CD14-positive monocyte (primary cell): ENCODE measurements at regions not wholly inside any gene's neighbourhood (a gene's known extent, or its start where the extent isn't known, plus 50 kb on each side); places are given as distances from the start of the nearest gene placed in this dataset.
"Not testable (repeated sequence)": the region's sequence is repeated elsewhere in the genome, so short reads cannot be mapped to it uniquely, and the experiment has no call there.

ENCODE experiments used
- DNase-seq, 3 donors: peaks; one replicate each; pipeline ENCODE4 v3.0.0-alpha.2; 2011 to 2022
- H2AFZ ChIP-seq: 2 replicates; pipeline ENCODE4 v1.6.0; 2012; ENCODE audit warnings: mild to moderate bottlenecking, low read depth, low read length, inconsistent platforms; ENCODE audit not compliant: insufficient read depth, poor library complexity, severe bottlenecking
- H3K27ac ChIP-seq, 2 donors: 1 replicate in 1 of 2; 2 replicates in 1 of 2; pipeline ENCODE4 v1.5.1; 2012 to 2013; ENCODE audit warnings: low read length in 2 of 2, control low read depth in 1 of 2, inconsistent platforms in 1 of 2, low read depth in 1 of 2, mild to moderate bottlenecking in 1 of 2
- H3K27me3 ChIP-seq, 2 donors: one replicate each; pipeline versions ENCODE4 v1.6.0 to v1.6.1; 2011 to 2013; ENCODE audit warnings: low read length in 2 of 2; ENCODE audit not compliant: control insufficient read depth in 2 of 2, insufficient read depth in 2 of 2
- H3K36me3 ChIP-seq, 2 donors: replicated peaks in 1 of 2; 1 replicate in 1 of 2; 2 replicates in 1 of 2; pipeline versions ENCODE4 v1.5.1 to v1.6.1; 2012 to 2013; ENCODE audit warnings: low read length in 2 of 2, control low read depth in 1 of 2, inconsistent platforms in 1 of 2, mild to moderate bottlenecking in 1 of 2; ENCODE audit not compliant: insufficient read depth in 2 of 2, control insufficient read depth in 1 of 2
- H3K4me1 ChIP-seq, 2 donors: 1 replicate in 1 of 2; 2 replicates in 1 of 2; pipeline versions ENCODE4 v1.5.1 to v1.6.1; 2012 to 2013; ENCODE audit warnings: low read length in 2 of 2, control low read depth in 1 of 2, inconsistent platforms in 1 of 2, mild to moderate bottlenecking in 1 of 2, moderate library complexity in 1 of 2; ENCODE audit not compliant: insufficient read depth in 2 of 2, control insufficient read depth in 1 of 2
- H3K4me2 ChIP-seq: replicated peaks from 2 replicates; pipeline ENCODE3; 2012; ENCODE audit warnings: low read length, moderate library complexity, mild to moderate bottlenecking; ENCODE audit not compliant: poor library complexity, severe bottlenecking; ENCODE audit errors: extremely low read depth
- H3K4me3 ChIP-seq, 3 experiments: fragments of 200-600 bp in 1 of 3; sonication (generic) in 1 of 3; replicated peaks in 1 of 3; 1 replicate in 2 of 3; 2 replicates in 1 of 3; pipeline ENCODE4 v1.5.1; 2011 to 2013; ENCODE audit warnings: low read length in 3 of 3, mild to moderate bottlenecking in 3 of 3, control low read depth in 2 of 3, low read depth in 2 of 3, inconsistent platforms in 1 of 3, moderate library complexity in 1 of 3
- H3K79me2 ChIP-seq: 2 replicates; pipeline ENCODE4 v1.6.0; 2012; ENCODE audit warnings: mild to moderate bottlenecking, control low read depth, inconsistent platforms, low read length, moderate library complexity; ENCODE audit not compliant: insufficient read depth
- H3K9ac ChIP-seq: 2 replicates; pipeline ENCODE4 v1.6.0; 2017; ENCODE audit warnings: low read length, mild to moderate bottlenecking; ENCODE audit not compliant: insufficient read depth, poor library complexity, severe bottlenecking
- H3K9me3 ChIP-seq, 2 donors: replicated peaks in 1 of 2; 1 replicate in 1 of 2; 2 replicates in 1 of 2; pipeline versions ENCODE4 v1.5.1 to v1.6.1; 2012 to 2013; ENCODE audit warnings: low read length in 2 of 2, control low read depth in 1 of 2; ENCODE audit not compliant: control insufficient read depth in 1 of 2, insufficient read depth in 1 of 2
- H4K20me1 ChIP-seq: 2 replicates; pipeline ENCODE4 v1.6.0; 2012; ENCODE audit warnings: mild to moderate bottlenecking, low read length, control low read depth, moderate library complexity; ENCODE audit not compliant: insufficient read depth
- H3K27ac Mint-ChIP-seq, 7 donors: one replicate each; pipeline ENCODE4 v1.8.0; 2020; ENCODE audit warnings: mild to moderate bottlenecking in 7 of 7, mixed read lengths in 7 of 7, moderate library complexity in 6 of 7, inconsistent platforms in 2 of 7
- H3K27me3 Mint-ChIP-seq, 3 donors: one replicate each; pipeline ENCODE4 v1.8.0; 2021 to 2022; ENCODE audit warnings: low read depth in 3 of 3, mild to moderate bottlenecking in 3 of 3, mixed read lengths in 3 of 3, moderate library complexity in 3 of 3, inconsistent platforms in 1 of 3
- H3K36me3 Mint-ChIP-seq, 2 donors: one replicate each; pipeline ENCODE4 v1.8.0; 2020; ENCODE audit warnings: mixed read lengths in 2 of 2, inconsistent platforms in 1 of 2, mild to moderate bottlenecking in 1 of 2
- H3K4me1 Mint-ChIP-seq: one replicate; pipeline ENCODE4 v1.8.0; 2020; ENCODE audit warnings: mild to moderate bottlenecking, mixed read lengths
- H3K4me3 Mint-ChIP-seq, 2 donors: one replicate each; pipeline ENCODE4 v1.8.0; 2020; ENCODE audit warnings: mild to moderate bottlenecking in 2 of 2, mixed read lengths in 2 of 2, moderate library complexity in 1 of 2
- H3K9me3 Mint-ChIP-seq, 7 donors: one replicate each; pipeline ENCODE4 v1.8.0; 2020 to 2022; ENCODE audit warnings: mixed read lengths in 7 of 7, mild to moderate bottlenecking in 6 of 7, moderate library complexity in 6 of 7, inconsistent platforms in 2 of 7
- WGBS: methylation state at CpG from one replicate; pipeline ENCODE4 v1.1.5; 2013; ENCODE audit warnings: missing lambda C conversion rate; ENCODE audit not compliant: insufficient coverage; 5-methylcytosine and 5-hydroxymethylcytosine counted together
- intact Hi-C, 2 donors: fragments of 100-400 bp; cut with micrococcal nuclease; formaldehyde crosslinking; loops; one replicate each; pipeline versions ENCODE4 v1.15.0 to v1.15.1; 2023
- TF ChIP-seq, protein P1 (sequence below): fragments of 200-600 bp; IDR thresholded peaks from one replicate; pipeline ENCODE4 v1.8.0; 2022; ENCODE audit warnings: antibody characterized with exemption, mild to moderate bottlenecking

- Histone ChIP-seq H3K27me3 (no peaks in the 10 kb centered on the region), H3K79me2 (no peaks in the 10 kb centered on the region), H3K36me3 (no peaks in the 10 kb centered on the region), H3K4me3 (no peak overlapping the region), H3K4me2 (no peak overlapping the region), H3K4me1 (no peaks in the 10 kb centered on the region), H3K27ac (no peak overlapping the region), H3K9ac (no peak overlapping the region), H2AFZ (no peak overlapping the region), H4K20me1 (no peaks in the 10 kb centered on the region), H3K9me3 (peaks cover 23 to 34% of the 10 kb centered on the region in 2 donors)
- Mint-ChIP-seq H3K4me1 (no peaks in the 10 kb centered on the region), H3K4me3 (no peak overlapping the region), H3K36me3 (no peaks in the 10 kb centered on the region), H3K27ac (peak overlapping the region in 1 of 7 donors; percentile 54), H3K27me3 (peaks cover 2% of the 10 kb centered on the region in 3 donors), H3K9me3 (peaks cover 25 to 58% (median 38%) of the 10 kb centered on the region in 7 donors)
- 100% methylated on average over 2 of the region's 5 CpGs for WGBS
- intact Hi-C loops: no loop called here
- TF ChIP-seq, protein P1, sequence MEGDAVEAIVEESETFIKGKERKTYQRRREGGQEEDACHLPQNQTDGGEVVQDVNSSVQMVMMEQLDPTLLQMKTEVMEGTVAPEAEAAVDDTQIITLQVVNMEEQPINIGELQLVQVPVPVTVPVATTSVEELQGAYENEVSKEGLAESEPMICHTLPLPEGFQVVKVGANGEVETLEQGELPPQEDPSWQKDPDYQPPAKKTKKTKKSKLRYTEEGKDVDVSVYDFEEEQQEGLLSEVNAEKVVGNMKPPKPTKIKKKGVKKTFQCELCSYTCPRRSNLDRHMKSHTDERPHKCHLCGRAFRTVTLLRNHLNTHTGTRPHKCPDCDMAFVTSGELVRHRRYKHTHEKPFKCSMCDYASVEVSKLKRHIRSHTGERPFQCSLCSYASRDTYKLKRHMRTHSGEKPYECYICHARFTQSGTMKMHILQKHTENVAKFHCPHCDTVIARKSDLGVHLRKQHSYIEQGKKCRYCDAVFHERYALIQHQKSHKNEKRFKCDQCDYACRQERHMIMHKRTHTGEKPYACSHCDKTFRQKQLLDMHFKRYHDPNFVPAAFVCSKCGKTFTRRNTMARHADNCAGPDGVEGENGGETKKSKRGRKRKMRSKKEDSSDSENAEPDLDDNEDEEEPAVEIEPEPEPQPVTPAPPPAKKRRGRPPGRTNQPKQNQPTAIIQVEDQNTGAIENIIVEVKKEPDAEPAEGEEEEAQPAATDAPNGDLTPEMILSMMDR: no peak
- DNase-seq: no peak
Measured at GRCh38 chr5:82971901-82972300, 105.3 kb downstream of the TMEM167A start.

DNA sequence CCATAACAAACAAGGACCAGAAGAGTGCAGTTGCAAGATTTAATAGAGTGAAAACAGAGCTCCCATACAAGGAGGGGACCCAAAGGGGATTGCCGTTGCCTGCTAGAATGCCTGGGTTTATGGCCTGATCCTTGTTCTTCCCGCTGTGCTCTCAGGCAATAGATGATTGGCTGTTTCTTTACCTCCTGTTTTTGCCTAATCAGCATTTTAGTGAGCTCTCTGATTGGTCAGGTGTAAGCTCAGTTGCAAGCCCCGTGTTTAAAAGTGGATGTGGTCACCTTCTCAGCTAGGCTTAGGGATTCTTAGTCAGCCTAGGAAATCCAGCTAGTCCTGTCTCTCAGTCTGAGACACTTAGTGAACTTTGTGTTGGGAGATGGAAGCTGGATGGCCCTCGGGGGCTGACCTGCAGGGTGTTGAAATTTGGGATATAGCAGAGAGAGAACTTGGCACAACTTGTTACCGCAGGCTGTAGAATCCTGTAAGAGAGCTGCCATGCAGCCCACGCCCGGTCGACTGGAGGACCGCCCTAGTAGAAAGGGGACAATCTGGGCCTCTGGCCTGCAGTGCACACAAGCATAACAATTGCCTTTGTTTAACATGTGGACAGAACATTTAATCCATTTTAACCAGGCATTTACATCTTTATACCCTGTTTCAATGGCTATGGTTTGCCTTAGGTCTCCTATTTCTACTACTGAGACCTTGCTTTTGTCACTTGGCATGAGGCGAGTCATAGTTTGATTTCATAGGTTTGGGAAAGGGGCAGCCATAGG lies 106.0 kb downstream of the TMEM167A start:
- H3K4me3 Mint-ChIP-seq, H3K9ac ChIP-seq, H3K36me3 Mint-ChIP-seq, H3K4me1 ChIP-seq, H3K36me3 ChIP-seq, H3K4me3 ChIP-seq, H3K27me3 ChIP-seq, H3K27me3 Mint-ChIP-seq, H3K79me2 ChIP-seq, intact Hi-C loops, H3K4me2 ChIP-seq, H3K27ac ChIP-seq, DNase-seq, H2AFZ ChIP-seq, H4K20me1 ChIP-seq, H3K4me1 Mint-ChIP-seq: not testable (repeated sequence)
- Mint-ChIP-seq H3K27ac (peak overlapping the region in 1 of 7 donors; percentile 54), H3K9me3 (peaks cover 23 to 58% (median 34%) of the 10 kb centered on the region in 7 donors)
- peaks cover 19 to 30% of the 10 kb centered on the region in 2 donors for H3K9me3 ChIP-seq
- WGBS: 96% methylated on average over 9 of the region's 10 CpGs

GRCh38 chr5:82969221-82969976 lies 107.8 kb downstream of the TMEM167A start:
- DNase-seq, H3K4me3 ChIP-seq, H3K4me1 Mint-ChIP-seq, H3K27me3 ChIP-seq, H3K36me3 Mint-ChIP-seq, H3K4me1 ChIP-seq, H2AFZ ChIP-seq, H3K27ac ChIP-seq, H3K9ac ChIP-seq, H3K4me2 ChIP-seq, H3K27ac Mint-ChIP-seq, H3K4me3 Mint-ChIP-seq, intact Hi-C loops, H3K27me3 Mint-ChIP-seq, H3K79me2 ChIP-seq, H4K20me1 ChIP-seq, H3K36me3 ChIP-seq: not testable (repeated sequence)
- peaks cover 6 to 43% (median 18%) of the 10 kb centered on the region in 7 donors for H3K9me3 Mint-ChIP-seq
- H3K9me3 ChIP-seq: peaks cover 1 to 14% of the 10 kb centered on the region in 2 donors
- 98% methylated on average over 3 of the region's 6 CpGs for WGBS
